ENCODE measurements at regions not wholly inside any gene's neighbourhood (a gene's known extent, or its start where the extent isn't known, plus 50 kb on each side); places are given as distances from the start of the nearest gene placed in this dataset.

DNA sequence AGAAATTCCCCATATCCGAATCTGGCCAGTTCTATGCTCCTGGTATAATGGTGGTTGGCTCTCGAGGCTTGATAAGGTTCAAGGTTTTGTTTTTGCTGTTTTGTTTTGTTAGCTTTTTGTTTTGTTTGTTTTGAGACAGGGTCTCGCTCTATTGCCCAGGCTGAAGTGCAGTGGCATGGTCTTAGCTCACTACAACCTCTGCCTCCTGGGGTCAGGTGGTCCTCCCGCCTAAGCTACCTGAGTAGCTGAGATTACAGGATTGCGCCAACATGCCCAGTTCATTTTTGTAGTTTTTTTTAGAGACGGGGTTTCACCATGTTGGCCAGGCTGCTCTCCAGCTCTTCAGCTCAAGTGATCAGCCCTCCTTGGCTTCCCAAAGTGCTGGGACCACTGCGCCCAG lies 109.1 kb upstream of the ERRFI1 start:
- TF ChIP-seq POLR2AphosphoS5 (IDR thresholded peaks at IDR 0.05; ENCODE audit: low read depth, low read length) (no peak), POLR2A (IDR thresholded peaks at IDR 0.05; ENCODE audit: control extremely low read depth in 1 of 2, low read depth in 2 of 2, low read length in 2 of 2) (no peak), CBX5 (IDR thresholded peaks at IDR 0.05; ENCODE audit: low read depth, low read length) (no peak), GABPA (IDR thresholded peaks at IDR 0.05; ENCODE audit: borderline replicate concordance, insufficient read depth, low read length) (no peak), HDAC2 (IDR thresholded peaks at IDR 0.05; ENCODE audit: borderline replicate concordance in 1 of 2, low read depth in 2 of 2, low read length in 2 of 2) (no peak), RAD21 (IDR thresholded peaks at IDR 0.05 in 1 of 2, conservative IDR thresholded peaks at IDR 0.05 in 1 of 2; ENCODE audit: low read depth in 2 of 2, low read length in 2 of 2) (no peak), TBP (IDR thresholded peaks at IDR 0.05; ENCODE audit: low read depth, low read length) (no peak), CHD2 (IDR thresholded peaks at IDR 0.05; ENCODE audit: low read length) (no peak), SIN3A (conservative IDR thresholded peaks at IDR 0.05 in 1 of 2, IDR thresholded peaks at IDR 0.05 in 1 of 2; ENCODE audit: low read depth in 1 of 2, low read length in 2 of 2) (no peak), TAF1 (IDR thresholded peaks at IDR 0.05; ENCODE audit: low read depth, low read length) (no peak)
- TF ChIP-seq, protein P1, sequence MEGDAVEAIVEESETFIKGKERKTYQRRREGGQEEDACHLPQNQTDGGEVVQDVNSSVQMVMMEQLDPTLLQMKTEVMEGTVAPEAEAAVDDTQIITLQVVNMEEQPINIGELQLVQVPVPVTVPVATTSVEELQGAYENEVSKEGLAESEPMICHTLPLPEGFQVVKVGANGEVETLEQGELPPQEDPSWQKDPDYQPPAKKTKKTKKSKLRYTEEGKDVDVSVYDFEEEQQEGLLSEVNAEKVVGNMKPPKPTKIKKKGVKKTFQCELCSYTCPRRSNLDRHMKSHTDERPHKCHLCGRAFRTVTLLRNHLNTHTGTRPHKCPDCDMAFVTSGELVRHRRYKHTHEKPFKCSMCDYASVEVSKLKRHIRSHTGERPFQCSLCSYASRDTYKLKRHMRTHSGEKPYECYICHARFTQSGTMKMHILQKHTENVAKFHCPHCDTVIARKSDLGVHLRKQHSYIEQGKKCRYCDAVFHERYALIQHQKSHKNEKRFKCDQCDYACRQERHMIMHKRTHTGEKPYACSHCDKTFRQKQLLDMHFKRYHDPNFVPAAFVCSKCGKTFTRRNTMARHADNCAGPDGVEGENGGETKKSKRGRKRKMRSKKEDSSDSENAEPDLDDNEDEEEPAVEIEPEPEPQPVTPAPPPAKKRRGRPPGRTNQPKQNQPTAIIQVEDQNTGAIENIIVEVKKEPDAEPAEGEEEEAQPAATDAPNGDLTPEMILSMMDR (IDR thresholded peaks at IDR 0.05; ENCODE audit: control extremely low read depth in 1 of 3, insufficient read depth in 1 of 3, low read depth in 1 of 3, low read length in 3 of 3) = no peak

All from H1 (cell line).